HG03378 (cell line): ENCODE measurements at regions not wholly inside any gene's neighbourhood (a gene's known extent, or its start where the extent isn't known, plus 50 kb on each side); places are given as distances from the start of the nearest gene placed in this dataset.

ENCODE experiments used
- ATAC-seq: cut with Tn5 transposase; IDR thresholded peaks from one replicate; pipeline ENCODE4 v1.9.1; 2021; ENCODE audit warnings: mild to moderate bottlenecking, moderate library complexity; ENCODE audit not compliant: unreplicated experiment

DNA sequence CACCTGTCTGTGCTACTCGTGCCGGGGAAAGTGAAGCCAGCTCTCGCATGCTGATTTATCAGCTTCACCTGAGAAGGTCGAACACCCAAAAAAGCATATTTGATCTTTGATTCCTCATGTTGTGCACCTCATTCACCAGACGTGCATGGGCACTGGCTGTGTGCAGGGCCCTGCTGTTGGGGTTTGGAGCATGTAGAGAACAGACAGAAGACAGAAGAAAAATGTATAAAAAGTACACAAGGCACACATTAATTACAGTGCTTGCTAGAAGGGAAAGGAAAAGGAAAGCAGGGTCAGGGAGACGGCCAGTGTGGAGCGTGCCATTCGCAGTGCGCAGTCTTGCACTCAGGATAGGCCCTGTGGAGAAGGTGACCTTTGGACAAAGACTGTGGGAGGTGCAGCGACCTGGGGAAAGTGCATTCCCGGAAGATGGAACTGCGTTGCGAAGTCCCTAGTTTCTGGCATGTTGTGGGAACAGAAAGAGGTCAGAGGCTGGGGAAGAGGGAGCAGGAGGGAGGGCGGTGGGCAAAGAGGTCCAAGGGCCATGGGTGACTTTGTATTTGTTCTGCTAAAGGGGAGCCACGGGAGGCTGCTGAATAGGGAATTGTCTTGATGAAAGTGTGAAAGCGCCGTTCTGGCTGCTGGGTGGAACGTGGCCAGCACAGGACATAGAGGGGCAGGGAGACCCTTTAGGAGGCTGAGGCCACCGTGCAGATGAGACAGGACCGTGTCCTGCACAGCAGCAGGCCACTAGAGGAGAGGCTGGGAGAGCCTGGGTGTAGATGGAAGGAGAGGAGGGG, 232.8 kb downstream of the GLRX3 start:
- ATAC-seq, result no peak

DNA sequence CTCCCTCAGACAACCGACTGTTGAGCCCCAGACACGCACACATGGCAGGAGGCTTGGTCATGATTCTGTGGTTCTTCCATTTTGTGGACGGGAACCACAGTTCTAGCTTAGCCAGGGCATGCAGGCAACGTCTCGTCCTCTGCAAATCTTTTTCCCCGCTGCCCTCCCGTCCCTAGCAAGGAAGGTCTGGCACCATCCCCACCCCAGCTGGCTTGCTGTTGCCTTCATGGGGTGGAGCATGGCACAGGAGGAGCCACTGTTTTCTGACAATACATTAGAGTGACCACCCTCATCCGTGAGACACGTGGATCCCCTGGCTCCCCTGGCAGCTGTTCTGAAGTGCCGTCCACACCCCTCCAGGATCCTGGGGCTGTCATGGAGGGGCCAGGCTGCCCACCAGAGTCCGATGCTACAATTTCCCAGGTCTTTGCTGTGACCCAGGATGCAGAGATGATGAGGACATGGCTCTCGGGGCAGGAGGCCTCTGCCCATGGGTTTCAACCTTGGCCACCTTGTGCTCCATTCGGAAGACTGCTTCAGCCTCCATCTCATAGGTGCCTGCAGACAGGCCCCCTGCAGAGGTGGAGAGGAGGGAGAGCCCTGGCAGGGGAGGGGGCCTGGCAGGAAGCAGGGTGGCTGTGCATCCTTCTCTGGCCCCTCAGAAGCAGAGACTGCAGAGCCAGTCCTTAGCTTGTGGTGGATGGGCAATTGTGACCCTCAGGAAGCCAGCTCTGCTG, 233.6 kb downstream of the GLRX3 start:
- no peak for ATAC-seq

DNA sequence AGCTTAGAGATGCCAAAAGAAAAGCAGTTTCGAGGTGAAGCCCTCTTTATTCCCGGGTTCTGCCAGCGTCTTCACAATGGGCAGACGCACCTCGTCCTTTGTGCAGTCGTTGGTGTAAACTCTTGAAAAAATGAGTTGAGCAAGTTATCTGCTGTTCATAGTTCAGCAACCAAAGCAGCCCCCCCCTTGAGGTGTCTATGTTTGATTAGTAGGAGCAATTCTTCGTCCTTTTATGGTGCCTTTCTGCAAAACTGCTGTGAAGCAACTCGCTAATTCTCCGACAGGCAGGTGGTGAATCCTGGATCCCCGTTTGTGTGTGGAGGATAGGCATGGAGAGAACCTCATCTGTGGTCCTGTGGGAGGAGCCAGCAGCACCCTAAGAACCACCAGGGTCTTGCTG, 234.5 kb downstream of the GLRX3 start:
- no peak for ATAC-seq

DNA sequence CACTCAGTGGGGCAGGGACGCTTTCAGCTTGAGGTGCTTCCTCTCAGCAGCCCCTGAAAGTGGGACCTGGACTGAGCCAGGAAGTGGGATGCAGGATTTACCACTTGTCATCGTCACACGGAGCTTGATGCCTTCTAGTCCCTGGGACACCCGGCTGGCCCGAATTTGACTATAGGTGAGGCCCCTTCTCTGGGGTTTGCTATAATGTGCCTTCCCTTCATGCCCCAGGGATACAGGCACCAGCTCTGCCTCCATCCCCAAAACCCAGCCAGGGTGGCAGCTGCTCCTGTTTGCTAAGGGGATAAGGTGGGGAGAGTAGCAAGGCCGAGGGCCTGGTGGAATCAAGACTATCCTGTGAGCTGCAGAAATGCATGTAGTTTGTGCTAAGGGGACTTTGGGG, 235.0 kb downstream of the GLRX3 start:
- no peak for ATAC-seq

DNA sequence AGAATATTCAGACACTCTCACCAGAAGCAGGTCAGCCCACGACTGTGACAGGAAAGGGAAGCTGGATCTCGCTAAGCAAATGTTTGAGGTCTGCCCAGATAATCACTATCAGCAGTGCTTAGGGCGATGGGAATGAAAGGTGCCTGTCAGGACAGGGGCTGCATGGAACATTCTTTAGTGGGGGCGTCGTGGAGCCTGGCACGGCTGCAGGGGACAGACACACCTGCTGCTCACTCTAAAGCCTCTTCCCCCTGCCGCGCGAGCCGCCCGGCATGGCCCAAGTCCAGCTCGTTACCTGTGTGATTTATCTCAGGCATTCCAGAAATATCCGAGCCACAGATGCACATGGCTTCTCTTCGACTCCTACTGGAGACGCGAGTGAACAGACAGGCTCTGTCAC, 235.5 kb downstream of the GLRX3 start:
- ATAC-seq, result no peak

DNA sequence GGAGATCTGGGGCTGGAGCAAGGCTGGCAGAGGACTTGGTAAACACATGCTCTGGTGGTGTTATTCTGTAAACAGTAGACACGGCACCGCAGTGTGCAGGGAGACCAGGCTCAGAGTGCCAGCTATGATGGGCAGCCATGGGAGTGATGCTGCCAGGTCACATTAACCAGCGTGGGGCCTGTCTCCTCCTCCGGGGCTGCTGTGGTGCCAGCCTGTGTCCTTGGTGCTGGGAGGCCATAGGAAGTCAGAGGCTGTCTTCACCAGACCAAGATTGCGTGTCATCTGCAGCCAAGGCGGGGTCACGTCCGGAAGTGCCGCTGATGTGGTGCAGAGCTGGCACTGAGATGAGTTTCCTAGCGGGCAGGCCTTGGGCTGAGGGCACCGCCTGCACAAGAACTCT, 236.0 kb downstream of the GLRX3 start:
- ATAC-seq, result no peak

DNA sequence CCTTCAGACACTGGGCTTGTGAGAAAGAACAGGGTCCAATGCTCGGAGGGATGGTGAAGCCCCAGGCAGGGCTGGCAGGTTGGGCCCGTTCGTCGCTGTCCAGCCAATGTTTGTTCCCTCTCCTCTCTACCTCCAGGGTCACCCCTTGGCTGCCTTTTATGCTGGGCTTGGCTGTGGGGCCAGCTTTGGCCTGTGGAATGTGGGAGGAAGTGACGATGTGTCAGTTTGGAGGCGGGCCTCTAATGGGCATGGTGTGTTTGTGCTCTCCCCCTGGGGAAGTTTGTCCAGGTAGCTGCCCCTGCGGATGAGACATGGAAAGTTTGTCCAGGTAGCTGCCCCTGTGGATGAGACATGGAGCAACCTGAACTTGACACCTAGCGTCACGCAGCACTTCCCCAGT, 236.7 kb downstream of the GLRX3 start:
- no peak for ATAC-seq

DNA sequence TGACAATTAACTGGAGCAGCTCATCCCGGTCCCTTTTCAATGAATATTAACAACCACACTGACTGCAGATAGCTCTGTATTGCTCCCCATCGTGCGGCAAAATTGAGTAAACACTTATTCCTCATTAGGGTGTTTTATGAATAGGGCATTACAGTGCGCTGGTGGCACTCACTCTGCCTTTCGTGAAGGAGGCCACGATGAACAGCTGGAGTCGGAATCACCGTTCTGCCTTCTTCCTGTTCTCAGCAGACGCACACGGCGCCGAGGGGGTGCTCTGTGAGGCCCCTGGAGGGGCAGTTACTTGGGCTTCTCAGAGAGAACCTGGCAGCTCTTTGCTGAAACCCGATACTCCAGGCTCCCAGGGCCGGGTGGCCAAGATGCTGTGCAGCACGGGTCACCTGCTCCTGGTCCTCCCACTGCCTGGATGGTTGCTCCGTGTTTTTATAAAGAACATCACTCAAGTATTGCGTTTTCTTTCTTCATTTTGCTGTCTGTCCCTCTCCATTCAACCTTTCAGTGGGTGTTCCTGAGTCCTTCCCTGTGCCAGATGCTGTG, 241.9 kb downstream of the GLRX3 start:
- ATAC-seq, result no peak

DNA sequence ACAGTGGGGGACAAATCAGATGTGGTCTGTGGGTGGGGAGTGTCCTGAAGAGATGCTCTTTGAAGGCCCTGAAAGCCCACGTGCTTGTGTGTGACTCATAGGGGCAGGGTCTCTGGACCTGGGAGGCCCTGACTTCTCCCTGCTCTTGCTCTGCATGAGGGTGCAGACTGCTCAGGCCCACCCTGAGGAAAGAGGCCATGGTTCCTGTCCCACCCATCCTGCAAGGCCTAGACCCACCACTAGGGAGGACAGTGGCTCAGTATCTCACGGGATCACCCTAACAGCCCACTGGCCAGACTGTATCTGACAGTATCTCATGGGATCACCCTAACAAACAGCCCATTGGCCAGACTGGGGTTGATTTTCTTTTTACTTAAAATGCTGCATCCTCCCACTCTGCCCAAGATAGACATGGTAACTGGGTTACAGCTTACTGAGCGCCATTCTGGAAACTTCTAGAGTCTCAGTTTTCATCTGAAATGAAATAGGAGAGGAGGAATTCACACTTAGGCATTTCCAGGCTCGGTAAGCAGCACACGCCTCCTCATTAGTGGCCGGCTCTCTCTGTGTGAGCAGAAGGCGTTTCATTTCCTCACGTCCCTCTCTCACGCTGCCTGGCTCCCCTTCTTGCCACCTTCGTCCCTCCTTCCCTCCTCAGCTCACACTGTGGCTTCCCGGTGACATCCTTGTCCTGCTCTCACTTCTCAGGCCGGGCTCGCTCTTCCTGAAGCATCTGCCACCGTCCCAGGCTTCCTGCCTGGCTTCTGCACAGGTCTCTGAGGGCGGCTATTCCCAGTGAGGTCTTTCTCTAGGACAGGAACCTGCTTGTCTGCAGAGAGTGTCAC, 242.6 kb downstream of the GLRX3 start:
- ATAC-seq, result no peak

DNA sequence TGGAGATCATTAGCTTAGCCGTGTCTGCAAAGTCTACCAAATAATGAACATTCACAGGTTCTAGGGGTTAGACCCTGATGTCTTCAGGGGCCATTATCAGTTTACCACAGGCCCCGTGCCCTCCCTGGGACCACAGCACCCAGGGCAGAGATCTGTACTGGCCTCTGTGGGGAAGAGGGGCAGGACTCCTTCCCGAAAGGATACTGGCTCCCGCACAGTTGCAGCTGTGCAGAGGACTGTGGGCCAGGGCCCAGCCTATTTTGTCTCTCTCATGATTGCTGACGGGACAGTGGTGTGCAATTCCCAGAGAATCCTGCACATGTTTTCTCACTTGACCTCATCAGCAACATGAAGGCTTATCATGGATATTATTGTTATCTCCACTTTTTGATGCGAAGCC, 243.9 kb downstream of the GLRX3 start:
- no peak for ATAC-seq

DNA sequence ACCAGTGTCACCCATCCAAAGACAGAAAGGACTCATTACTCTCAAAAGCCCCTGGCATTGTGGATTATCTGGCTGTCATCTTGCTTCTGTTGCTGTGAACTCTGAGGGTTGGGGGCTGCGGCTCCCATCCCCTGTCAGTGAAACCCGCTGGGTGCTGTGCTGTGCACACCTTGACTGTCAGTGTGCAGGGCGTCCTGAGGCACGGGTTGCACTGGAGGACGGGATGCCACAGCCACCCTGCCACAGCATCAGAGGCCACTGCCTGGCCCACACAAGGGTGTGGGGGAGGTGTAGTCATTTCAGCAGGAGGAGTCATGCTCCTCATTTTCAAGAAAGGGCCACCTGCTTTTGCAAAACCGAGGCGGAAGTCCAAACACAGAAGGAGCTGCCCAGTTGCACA, 245.8 kb downstream of the GLRX3 start:
- ATAC-seq, result no peak

DNA sequence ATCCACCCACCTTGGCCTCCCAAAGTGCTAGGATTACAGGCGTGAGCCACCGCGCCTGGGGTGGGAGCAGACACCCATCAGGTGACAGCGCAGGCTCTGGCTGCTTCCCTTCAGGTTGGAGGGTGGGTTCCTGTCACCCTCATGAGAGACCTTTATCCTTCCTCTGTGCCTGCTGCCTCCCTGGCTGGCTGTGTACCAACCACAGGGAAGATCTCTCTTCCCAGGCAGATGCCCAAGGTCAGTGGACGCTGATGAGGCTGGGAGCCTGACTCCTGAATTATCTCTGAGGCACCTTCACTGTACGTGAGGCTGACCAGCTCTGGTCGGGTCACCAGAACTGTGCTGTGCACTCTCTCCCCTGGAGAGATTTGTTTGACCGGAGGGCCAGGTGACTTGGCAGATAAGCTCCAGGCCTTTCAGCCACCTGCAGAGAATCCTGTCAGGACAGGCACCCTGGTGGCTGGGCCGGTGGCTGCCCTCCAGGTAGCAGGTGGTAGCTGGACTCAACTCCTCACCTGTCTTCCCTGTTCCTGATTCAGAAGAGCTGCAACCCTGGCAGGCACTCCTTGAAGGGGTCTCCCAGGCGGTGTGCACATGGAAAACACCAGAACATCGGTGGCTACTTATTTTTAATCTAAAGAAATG, 251.9 kb downstream of the GLRX3 start:
- ATAC-seq, result no peak

DNA sequence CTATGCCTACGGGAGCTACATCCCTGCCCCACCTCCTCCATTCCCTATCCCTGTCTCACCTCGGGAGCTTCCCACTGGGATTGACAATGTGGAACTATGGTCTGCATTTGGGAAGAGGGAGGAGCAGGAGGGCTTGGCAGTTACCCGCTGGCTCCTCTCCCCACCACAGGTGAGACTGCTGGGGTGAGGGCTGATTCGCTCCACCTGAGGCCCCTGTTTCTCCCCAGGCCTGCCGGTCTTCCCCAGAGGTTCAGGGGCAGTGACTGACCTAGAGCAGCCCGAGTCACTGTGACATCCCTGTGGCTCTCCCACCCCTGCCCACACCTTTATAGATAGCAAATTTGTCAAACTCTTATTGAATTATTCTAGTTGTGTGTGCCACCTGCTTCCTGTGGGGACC, 252.6 kb downstream of the GLRX3 start:
- ATAC-seq, result no peak

DNA sequence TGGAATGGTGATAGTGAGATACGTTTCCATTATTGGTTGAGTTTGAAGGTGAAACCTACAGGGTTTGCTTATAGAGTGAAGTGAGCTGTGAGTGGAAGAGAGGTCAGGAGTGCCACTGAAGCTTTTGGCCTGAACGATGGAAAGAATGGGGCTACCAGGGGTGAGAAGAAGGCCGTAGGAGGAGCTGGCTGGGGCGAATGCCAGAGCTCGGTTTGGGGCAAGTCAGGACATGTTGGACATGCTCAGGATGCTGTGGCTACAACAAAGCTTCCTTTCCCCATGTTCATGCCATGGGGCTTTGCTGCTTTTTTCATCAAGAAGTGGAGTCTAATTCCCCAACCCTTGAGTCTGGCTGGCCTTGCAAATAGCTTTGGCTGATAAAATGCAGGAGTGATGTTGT, 253.7 kb downstream of the GLRX3 start:
- no peak for ATAC-seq

DNA sequence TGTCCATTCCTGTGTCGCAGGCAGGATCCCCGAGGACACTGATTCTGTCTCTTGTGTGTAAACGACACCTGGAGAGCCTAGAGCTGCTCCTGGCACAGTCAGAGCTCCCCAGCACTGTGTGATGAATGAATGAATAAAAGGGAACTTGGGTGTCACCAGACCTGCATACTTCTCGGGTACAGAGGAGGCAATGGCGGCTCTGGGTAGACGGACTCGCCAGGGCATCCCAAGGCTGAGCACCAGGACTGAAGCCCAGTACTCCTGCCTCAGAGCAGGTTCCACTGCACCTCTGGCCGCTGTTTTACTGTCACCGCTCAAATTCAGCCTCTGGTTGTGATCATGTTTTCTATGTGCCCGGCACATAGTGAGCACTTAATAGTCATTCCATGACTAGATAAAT, 255.8 kb downstream of the GLRX3 start:
- ATAC-seq, result no peak

DNA sequence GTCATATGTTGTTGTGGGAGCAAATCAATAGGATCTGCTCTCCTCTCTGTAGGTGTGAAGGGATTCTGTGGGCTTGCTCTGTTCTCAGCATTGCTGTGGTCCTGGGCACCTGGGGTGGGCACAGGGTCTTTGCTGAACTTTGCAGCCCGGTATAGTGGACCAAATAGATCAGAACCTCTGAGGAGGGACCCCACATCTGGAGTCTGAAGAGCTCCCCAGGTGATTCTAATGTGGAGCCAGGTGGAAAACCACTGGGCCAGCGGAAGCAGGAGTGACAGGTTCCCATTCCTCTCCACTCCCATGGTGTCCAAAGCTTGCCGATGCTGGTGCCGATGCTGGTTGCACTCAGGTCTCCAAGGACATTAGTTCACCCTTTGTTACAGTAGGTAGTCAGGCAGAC, 257.2 kb downstream of the GLRX3 start:
- ATAC-seq, result no peak

DNA sequence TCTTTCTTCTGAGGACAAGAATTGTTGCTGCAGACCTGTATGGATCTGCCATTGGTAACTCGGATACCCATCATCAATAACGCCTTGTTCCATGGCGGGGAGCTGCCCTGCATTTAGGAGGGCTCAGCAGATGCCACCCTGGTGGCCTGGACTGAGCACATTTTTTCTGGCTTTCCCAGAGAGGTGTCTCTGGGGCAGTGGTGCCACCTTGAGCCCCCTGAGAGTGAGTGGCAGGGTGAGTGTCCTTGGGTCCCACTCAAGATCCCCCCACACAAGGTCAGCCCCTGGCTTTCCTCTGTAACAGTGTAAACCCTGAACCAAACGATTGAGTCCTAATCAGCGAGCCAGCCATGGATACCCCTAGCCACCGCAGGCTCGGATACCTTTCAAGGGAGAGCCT, 258.6 kb downstream of the GLRX3 start:
- no peak for ATAC-seq

DNA sequence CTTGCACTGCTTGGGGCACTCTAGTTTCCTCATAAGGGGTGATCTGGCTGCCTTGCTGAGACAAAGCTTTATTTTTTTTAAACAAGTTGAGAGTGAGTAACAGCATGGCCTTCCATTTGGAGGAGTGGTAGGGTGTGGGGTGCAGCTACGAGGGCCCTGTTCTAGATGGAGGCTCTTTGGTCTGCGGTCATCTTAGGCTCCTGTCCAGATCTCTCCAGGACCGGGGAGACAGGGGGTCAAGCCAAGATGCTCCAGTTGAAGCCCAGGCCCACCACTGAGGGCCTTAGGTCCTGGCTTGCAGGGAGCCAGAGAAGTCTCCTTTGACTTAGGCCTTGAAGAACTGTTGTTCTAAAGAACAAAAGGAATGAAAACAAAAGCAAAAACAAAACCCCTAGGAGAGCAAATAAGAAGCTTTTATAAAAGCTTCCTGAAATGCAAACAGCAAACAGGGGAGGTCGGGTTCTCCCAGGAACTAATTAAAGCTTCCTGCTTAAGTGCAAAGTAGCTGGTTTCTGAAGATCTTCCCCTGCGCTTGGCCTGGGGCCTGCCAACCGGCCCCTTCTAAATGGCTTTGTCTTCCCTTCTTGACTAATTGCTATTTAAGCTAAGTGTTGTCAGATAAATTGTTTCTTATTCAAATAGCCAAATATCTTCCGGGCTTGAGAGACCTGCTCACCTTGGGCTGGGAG, 259.2 kb downstream of the GLRX3 start:
- no peak for ATAC-seq

DNA sequence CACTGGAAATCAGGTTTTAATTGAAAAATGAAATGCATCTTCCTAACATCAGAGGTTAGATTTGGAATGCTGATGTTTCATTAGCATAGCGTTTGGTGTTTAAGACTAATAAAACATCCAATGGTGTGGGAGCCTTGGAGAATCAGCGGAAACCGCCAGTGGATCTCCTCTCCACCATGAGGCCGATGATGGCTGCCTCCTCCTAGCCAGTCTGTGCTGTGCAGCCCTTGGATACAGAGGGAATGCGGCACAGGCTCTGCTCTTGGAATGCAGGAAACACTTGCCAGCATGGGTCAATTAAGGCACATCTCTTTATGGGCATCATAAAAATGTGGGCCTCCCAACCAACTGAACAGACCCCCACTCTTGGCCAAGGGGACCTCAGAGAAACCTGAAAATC, 259.9 kb downstream of the GLRX3 start:
- ATAC-seq, result no peak
